ENCODE measurements at regions not wholly inside any gene's neighbourhood (a gene's known extent, or its start where the extent isn't known, plus 50 kb on each side); places are given as distances from the start of the nearest gene placed in this dataset.
"Not testable (repeated sequence)": the region's sequence is repeated elsewhere in the genome, so short reads cannot be mapped to it uniquely, and the experiment has no call there.

DNA sequence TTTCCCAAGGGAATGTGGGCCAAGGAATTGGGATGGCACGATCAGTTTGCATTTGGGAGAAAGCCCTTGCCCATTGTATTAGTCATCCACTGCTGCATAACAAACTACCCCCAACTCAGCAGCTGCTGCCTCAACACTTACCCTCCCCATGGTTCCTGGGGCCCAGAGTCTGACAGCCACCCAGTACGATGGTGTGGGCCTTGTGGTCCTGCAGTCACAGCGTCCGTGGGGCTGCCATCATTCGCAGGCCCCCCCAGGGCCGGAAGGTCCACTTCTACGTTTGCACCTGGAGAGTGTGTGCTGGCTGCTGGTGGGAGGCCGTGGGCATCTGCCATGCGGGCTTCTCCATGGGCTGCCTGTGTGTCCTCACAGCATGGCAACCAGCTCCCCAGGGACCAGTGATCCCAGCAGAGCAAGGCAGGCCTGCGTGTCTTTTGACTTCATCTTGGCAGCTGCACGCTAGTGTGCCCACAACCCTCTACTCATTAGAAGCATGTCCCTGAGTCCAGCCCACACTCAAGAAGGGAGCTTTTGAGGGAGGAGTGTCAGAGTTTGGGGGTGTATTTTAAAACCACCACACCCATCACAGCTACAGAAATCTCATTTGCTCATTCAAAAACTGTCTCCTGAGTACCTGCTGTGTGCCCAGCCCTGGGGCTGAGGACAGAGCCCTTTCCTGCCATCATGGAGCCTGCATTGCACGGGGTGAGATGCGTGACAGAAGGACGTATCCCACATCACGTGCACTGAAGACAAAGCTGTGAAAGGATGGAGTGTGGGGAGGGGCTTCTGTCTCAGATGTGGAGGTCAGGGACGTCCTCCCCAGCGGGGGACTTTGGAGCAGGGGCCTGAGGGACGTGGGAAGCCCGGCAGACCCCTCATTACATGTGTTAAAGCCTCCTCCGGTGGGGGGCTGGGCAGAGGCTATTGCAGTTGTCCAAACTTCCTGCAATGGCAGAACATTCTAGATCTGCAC, 185.0 kb upstream of the ZNF469 start:
- Mint-ChIP-seq H3K4me1 (no peaks in the 10 kb centered on the region), H3K27ac (ENCODE audit: low read depth) (no peak overlapping the region), H3K36me3 (ENCODE audit: insufficient read depth) (no peaks in the 10 kb centered on the region), H3K4me3 (no peak overlapping the region), H3K9me3 (peaks cover under 1% of the 10 kb centered on the region), H3K27me3 (peaks cover 6% of the 10 kb centered on the region)
- DNase-seq (ENCODE audit: low spot score in 2 of 2) (peak in 1 of 2 donors; percentile 8), ATAC-seq (replicated peaks; ENCODE audit: extremely low read depth, poor library complexity, severe bottlenecking) (no peak)

DNA sequence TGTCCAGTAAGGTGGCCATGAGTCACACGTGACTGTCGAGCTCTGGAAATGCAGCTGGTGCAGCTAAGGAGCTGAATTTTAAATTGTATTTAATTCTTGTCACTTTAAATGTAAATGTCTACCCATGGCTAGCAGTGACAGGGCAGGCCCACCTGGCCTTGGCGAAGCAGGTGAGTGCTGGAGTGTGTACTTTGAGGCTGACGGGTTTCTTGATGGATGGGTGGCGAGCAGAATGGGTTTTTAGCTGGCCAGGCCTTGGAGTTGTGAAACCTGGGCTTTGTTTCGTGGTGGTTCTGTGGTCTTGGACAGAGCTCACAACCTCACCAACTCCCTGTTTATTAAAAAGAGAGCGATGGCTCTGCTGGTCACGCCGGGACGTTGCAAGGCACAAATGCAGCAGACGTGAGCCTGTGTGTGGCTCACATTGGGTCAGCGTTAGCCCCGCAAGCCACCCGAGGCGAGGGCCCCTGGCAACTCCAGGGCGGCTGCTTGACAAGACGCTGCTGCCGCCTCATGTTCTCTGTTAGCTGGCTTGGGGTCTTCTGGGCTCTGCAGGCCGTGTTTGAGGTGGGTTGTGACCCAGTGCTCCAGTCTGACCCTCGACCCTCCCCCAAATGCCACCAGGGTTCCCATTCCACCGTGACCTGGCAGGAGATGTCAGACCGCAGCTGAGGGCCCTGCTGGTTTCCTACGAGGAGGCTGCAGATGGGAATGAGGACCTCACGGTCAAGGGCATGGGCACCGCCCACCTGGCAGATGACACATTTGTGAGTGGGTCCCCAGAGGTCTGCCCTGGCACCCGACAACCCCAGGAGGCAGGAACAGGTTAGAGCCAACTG, 184.1 kb upstream of the ZNF469 start:
- H3K36me3 Mint-ChIP-seq (ENCODE audit: insufficient read depth); H3K4me3 Mint-ChIP-seq: not testable (repeated sequence)

GRCh38 chr16:88199296-88200153, 183.2 kb upstream of the ZNF469 start:
- H3K4me3 Mint-ChIP-seq; H3K9me3 Mint-ChIP-seq; ATAC-seq (replicated peaks; ENCODE audit: extremely low read depth, poor library complexity, severe bottlenecking); H3K36me3 Mint-ChIP-seq (ENCODE audit: insufficient read depth); H3K27me3 Mint-ChIP-seq; DNase-seq (ENCODE audit: low spot score in 2 of 2); H3K4me1 Mint-ChIP-seq; H3K27ac Mint-ChIP-seq (ENCODE audit: low read depth): not testable (repeated sequence)

More for the DNA sequence above, 184.1 kb upstream of the ZNF469 start:
- DNase-seq (ENCODE audit: low spot score in 2 of 2); H3K27me3 Mint-ChIP-seq; H3K4me1 Mint-ChIP-seq; H3K27ac Mint-ChIP-seq (ENCODE audit: low read depth); H3K9me3 Mint-ChIP-seq; ATAC-seq (replicated peaks; ENCODE audit: extremely low read depth, poor library complexity, severe bottlenecking): not testable (repeated sequence)

GRCh38 chr16:88200154-88200895, 182.4 kb upstream of the ZNF469 start:
- H3K4me1 Mint-ChIP-seq; H3K27me3 Mint-ChIP-seq; DNase-seq (ENCODE audit: low spot score in 2 of 2); H3K27ac Mint-ChIP-seq (ENCODE audit: low read depth); H3K9me3 Mint-ChIP-seq; H3K4me3 Mint-ChIP-seq; ATAC-seq (replicated peaks; ENCODE audit: extremely low read depth, poor library complexity, severe bottlenecking); H3K36me3 Mint-ChIP-seq (ENCODE audit: insufficient read depth): not testable (repeated sequence)

- ATAC-seq (replicated peaks; ENCODE audit: extremely low read depth, poor library complexity, severe bottlenecking): no peak
- no peak overlapping the region for H3K4me3 Mint-ChIP-seq
- H3K27ac Mint-ChIP-seq (ENCODE audit: low read depth): no peak overlapping the region
- DNase-seq (ENCODE audit: low spot score in 2 of 2): no peak
- H3K4me1 Mint-ChIP-seq: no peaks in the 10 kb centered on the region
- H3K9me3 Mint-ChIP-seq: no peaks in the 10 kb centered on the region
- no peaks in the 10 kb centered on the region for H3K36me3 Mint-ChIP-seq (ENCODE audit: insufficient read depth)
- peaks cover 8% of the 10 kb centered on the region for H3K27me3 Mint-ChIP-seq
These were observed 181.9 kb upstream of the ZNF469 start for GRCh38 chr16:88200896-88201185.

DNA sequence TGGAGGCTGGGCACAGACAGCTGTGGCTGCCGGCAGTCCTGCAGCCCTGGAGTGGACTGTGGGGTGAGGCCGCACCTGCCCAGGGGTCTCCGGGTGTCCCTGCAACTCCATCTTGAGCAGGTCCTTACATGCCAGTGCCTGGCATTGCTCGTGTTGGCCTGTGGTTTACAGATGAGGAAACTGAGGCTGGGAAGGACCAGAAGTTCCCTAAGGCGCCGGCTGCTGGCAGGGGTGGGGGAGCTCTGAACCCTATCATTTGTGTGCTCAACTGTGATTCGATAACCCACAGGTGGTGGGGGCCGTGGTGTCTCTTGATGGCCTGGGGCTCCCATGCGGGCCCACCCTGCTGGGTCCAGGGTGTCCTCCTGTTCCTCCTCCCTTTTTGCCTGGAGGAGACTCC, 181.1 kb upstream of the ZNF469 start:
- not testable (repeated sequence) for ATAC-seq (replicated peaks; ENCODE audit: extremely low read depth, poor library complexity, severe bottlenecking); H3K4me3 Mint-ChIP-seq; H3K36me3 Mint-ChIP-seq (ENCODE audit: insufficient read depth); DNase-seq (ENCODE audit: low spot score in 2 of 2); H3K9me3 Mint-ChIP-seq; H3K27me3 Mint-ChIP-seq; H3K4me1 Mint-ChIP-seq; H3K27ac Mint-ChIP-seq (ENCODE audit: low read depth)

GRCh38 chr16:88202207-88202745, 180.5 kb upstream of the ZNF469 start:
- Mint-ChIP-seq H3K27me3 (peaks cover 8% of the 10 kb centered on the region), H3K4me3 (no peak overlapping the region), H3K9me3 (no peaks in the 10 kb centered on the region), H3K4me1 (no peaks in the 10 kb centered on the region), H3K36me3 (ENCODE audit: insufficient read depth) (no peaks in the 10 kb centered on the region), H3K27ac (ENCODE audit: low read depth) (no peak overlapping the region)
- DNase-seq (ENCODE audit: low spot score in 2 of 2) (no peak), ATAC-seq (replicated peaks; ENCODE audit: extremely low read depth, poor library complexity, severe bottlenecking) (no peak)

- not testable (repeated sequence) for DNase-seq (ENCODE audit: low spot score in 2 of 2); H3K4me3 Mint-ChIP-seq; H3K4me1 Mint-ChIP-seq; ATAC-seq (replicated peaks; ENCODE audit: extremely low read depth, poor library complexity, severe bottlenecking); H3K36me3 Mint-ChIP-seq (ENCODE audit: insufficient read depth); H3K9me3 Mint-ChIP-seq; H3K27ac Mint-ChIP-seq (ENCODE audit: low read depth); H3K27me3 Mint-ChIP-seq
These were observed 179.7 kb upstream of the ZNF469 start for GRCh38 chr16:88202856-88203681.

GRCh38 chr16:88204131-88205110, 178.3 kb upstream of the ZNF469 start:
- not testable (repeated sequence) for ATAC-seq (replicated peaks; ENCODE audit: extremely low read depth, poor library complexity, severe bottlenecking); DNase-seq (ENCODE audit: low spot score in 2 of 2); H3K4me1 Mint-ChIP-seq; H3K27me3 Mint-ChIP-seq; H3K9me3 Mint-ChIP-seq; H3K36me3 Mint-ChIP-seq (ENCODE audit: insufficient read depth); H3K27ac Mint-ChIP-seq (ENCODE audit: low read depth); H3K4me3 Mint-ChIP-seq

DNA sequence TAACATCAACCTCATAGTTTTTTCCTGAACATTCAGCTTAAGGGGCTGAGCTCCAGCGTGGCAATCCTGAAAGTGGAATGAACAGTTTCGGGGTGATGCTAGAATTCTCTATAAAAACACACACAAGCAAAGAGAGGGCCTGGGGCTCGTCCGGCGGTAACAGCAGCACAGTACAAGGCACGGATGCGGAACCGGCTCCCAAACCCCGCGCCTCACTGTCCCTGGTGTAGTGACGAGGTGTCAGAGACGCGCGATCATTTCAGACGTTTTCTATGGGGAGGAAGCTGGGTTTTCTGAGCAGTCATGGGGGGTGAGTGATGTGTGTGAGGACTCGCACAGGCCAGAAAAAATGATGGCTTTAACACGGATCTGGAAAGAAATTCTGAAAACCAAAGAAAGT, 177.3 kb upstream of the ZNF469 start:
- not testable (repeated sequence) for H3K27ac Mint-ChIP-seq (ENCODE audit: low read depth); H3K4me1 Mint-ChIP-seq; DNase-seq (ENCODE audit: low spot score in 2 of 2); ATAC-seq (replicated peaks; ENCODE audit: extremely low read depth, poor library complexity, severe bottlenecking); H3K36me3 Mint-ChIP-seq (ENCODE audit: insufficient read depth); H3K4me3 Mint-ChIP-seq; H3K9me3 Mint-ChIP-seq; H3K27me3 Mint-ChIP-seq

All from central memory CD8-positive, alpha-beta T cell (primary cell).